GM19463 (cell line): ENCODE measurements at regions not wholly inside any gene's neighbourhood (a gene's known extent, or its start where the extent isn't known, plus 50 kb on each side); places are given as distances from the start of the nearest gene placed in this dataset.

Source experiments
- ATAC-seq: cut with Tn5 transposase; IDR thresholded peaks from one replicate; pipeline ENCODE4 v1.9.1; 2021; ENCODE audit warnings: mild to moderate bottlenecking, moderate library complexity; ENCODE audit not compliant: unreplicated experiment

GRCh38 chrX:40153345-40154249 lies 55.8 kb upstream of the BCOR start:
- ATAC-seq = peak; percentile 81

DNA sequence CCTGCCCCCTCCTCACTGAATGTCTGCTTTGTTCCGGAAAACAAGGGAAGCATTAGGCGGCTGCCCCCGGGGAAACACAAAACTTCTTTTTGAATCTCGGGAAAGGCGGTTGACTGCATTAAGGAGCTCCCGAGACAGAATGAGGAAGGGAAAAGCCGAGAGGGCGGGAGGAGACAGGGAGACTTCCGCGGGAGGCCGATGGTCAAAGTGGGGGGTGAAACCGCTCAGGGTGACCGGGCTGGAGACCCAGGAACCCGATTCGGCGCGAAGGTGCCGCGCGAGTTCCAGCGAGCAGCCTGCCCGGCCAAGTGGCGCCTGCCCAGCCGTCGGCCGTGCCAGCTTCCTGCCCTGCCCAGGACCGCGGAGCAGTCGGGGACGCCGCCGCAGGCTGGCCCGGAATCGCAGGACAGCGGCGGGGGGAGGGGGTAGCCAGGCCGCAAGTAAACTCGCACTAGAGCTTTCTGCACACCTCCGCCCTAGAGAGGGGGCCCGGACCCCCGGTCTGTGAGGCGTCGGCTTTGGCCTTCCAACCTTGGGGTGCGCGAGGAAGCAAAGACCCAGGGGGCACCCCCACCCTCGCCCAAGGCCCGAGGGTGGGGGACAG lies 55.1 kb upstream of the BCOR start:
- ATAC-seq = peak; percentile 17

DNA sequence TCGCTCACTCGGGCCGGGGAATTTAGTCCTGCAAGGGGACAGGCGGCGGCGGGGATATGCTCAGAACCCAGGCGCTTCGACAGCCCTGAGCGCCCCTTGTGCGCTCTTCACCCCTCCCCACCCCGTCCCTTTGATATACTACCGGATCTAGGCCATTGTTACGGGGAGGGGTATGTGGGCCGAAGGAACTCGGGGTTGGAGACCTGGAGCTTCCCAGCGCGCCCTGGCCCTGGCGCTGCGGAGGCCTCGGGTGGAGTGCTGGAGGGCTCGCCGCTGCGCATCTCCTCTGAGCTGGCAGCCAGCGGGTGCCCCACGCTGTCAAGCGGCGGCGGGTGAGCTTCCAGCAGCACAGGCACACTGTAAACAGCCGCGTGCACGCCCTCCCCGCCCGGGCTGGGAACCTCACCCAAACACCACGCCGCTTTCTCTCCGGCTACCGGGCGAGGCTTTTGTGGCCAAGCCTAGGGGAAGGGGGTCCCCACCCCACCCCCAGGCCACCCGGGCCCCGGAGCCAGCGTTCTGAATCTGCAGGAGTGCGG lies 54.5 kb upstream of the BCOR start:
- no peak for ATAC-seq

- no peak for ATAC-seq
These were observed 53.7 kb upstream of the BCOR start for GRCh38 chrX:40151211-40152172.

- ATAC-seq = no peak
These were observed 52.7 kb upstream of the BCOR start for GRCh38 chrX:40150503-40150902.

GRCh38 chrX:40149286-40150175 lies 51.8 kb upstream of the BCOR start:
- ATAC-seq = no peak

DNA sequence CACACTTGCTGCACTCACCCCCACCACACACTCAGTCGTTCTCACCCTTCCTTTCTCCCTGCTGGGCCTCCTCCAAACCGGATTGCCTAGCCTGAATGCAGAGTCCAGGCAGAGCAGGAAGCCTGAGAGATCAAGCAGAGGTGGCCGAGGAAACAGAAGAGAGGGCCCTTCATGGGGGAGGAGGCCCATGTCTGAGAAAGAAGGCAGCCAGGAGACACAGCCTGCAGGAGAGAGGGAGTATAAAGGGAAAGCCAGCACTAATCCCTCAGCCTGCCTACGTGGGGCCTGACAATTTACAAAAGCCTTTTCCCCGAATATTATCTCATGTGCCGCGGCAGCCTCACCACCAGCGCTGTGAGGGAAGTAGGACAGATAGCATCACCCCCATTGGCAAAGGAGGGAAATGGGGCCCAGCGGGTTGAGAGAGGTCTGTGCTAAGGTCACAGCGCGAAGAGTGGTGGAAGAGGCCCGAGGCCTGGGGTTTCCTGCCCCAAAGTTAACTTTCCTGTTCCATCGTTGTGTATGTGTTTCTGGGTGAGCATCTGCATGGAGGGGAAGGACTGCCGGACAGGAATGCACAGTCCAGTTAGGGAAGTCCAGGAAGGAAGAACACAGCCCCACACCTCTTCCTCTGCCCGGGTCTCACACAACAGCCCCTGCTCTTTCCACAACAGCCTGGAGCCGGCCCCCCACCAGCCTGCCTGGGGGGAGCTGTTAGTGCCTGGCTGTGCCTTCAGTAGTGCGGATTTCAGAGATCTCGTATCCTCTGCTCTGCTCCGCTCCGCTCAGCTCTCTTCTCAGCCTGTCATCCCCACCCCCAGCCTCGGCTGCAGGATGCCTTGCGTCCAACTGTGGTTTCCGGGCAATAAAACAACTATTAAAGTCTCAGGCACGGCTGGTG lies 50.9 kb upstream of the BCOR start:
- no peak for ATAC-seq

- no peak for ATAC-seq
These were observed 50.2 kb upstream of the BCOR start for GRCh38 chrX:40147971-40148370.
